ENCODE measurements at regions not wholly inside any gene's neighbourhood (a gene's known extent, or its start where the extent isn't known, plus 50 kb on each side); places are given as distances from the start of the nearest gene placed in this dataset.
"Not testable (repeated sequence)": the region's sequence is repeated elsewhere in the genome, so short reads cannot be mapped to it uniquely, and the experiment has no call there.

DNA sequence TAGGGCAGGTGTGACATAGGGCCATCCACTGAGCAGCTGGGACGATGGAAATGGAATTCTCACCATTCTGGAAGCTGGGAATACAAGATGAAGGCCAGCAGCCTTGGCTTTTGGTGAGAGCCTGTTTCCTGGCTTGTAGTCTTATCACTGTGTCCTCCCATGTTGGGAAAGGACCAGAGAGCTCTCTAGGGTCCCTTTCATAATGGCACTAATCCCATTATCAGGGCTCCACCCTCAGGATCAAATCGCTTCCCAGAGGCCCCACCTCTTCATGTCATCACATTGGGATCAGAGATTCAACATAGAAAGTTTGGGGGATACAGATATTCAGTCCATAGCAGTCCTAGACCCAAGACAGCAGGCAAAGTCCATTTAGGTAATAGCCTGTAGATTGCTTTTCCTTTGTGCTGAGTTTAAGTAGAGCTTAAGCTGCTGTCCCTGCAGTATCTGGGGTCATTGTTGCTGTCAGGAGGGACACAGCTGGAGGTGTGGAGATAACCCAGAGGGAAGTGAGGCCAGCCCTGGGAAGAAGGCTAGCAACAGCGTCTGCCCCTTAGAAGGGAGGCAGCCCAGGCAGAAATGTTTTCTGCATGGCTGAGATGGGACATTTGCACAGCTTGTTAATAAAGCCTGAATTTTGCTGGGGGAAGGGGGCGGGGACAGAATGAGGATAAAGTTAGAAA lies 136.5 kb upstream of the GPR12 start:
- DNase-seq, result no peak

DNA sequence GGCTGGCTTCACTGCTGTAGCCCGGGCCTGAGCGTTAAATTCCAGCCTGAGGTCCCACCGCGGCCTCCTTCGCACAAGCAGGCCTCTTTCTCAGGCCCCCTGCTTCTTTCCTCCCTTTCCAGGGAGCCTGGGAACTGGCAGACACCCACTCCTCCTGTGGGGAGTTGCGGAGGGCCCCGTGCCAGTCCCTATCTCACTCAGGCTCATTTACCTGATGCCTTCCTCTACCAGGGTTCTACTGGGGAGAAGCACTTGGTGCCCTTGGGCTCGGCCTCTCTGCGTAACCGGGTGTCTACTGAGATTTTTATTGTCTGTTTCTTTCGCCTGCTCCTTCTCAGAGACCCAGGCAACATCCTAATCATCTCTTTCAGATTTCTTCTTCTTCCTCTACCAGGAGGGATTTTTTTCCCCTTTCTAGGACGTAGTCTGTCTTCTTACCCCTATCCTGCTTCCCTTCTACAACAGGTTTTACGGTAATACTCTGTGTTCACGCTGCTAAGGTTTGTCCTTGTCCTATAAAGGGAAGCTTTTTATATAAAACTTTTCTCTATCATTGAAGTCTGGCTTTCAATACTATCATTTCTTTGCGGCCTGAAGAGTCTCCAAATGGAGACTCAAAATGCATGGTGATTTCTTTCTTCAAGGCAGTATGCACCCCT lies 135.4 kb upstream of the GPR12 start:
- DNase-seq, result no peak

GRCh38 chr13:26895081-26895807 lies 134.7 kb upstream of the GPR12 start:
- no peak for DNase-seq

- DNase-seq, result no peak
Measured at GRCh38 chr13:26888632-26889031, 128.0 kb upstream of the GPR12 start.

GRCh38 chr13:26887594-26887993 lies 127.0 kb upstream of the GPR12 start:
- no peak for DNase-seq

DNA sequence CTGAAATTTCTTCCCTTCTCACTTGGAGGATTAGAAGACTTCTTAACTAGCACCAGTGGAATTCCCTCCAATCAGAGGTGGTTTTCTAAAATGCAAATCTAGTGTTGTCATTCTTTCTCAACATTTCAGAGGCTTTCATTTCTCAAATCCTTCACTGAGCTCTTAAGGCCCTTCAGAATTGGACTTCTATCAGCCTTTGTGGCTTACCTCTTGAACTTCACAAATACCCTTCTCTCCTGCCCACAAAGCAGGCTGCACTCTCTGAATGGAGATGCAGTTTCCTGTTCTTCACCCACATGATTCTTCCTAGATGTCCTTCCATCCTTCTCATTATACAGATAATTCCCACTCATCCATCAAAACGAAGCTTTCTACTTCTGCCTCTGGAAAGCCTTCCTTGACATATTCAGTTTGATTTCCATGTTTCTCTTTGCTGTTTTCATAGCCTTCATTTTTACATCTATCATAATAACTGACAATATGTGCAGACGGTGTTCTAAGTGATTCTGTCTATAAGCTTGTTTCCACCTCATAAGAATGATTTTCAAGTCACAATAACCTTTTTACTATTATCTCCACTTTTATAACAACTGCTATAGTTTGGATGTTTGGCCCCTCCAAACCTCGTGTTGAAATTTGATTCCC lies 123.1 kb upstream of the GPR12 start:
- no peak for DNase-seq

GRCh38 chr13:26882731-26883130 lies 122.1 kb upstream of the GPR12 start:
- no peak for DNase-seq

DNA sequence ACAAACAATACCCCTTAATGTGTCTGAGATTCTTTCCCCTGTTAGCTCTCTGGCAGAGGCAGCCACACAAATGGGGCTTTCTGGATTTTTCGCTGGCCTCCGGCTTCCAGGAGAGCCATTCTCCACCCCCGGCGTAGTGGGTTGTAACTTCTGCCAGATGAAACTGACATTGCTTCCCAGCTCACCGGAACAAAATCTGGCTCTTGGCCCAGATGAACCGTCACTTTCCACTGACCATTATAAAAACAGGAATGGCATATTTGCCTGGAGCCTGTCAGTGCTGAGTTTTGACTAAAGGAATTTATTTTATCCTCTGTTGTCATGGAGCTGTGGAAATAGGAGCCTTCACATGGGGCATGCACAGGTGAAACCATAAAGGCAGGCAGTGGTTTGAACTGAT lies 120.6 kb upstream of the GPR12 start:
- peak in 3 of 58 donors; percentile 9 to 50 (median 47) for DNase-seq

DNA sequence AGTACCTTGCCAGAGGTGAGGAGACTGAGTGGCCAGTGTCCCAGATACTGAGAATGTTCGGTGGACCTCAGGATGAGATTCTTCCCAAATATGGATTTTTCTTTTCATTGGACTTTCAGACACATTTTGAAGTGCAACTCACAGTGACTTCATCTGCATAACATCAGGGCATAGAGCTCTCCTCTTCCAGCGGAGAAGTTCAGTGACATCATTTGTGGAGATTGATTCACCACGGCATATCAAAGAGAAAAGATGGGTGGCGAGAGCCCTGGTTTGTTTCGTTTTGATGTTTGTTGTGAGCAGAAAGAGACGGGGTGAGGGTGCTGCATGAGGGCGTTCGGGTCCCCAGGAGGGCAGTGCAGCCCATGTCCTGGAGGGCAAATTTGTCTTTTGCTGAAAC lies 120.1 kb upstream of the GPR12 start:
- DNase-seq, result no peak

GRCh38 chr13:26878438-26878837 lies 117.9 kb upstream of the GPR12 start:
- DNase-seq, result no peak

- DNase-seq, result no peak
Measured at GRCh38 chr13:26873386-26873698, 112.8 kb upstream of the GPR12 start.

- peak in 45 of 58 donors; percentile 11 to 78 (median 41) for DNase-seq
Measured at GRCh38 chr13:26872525-26873385, 112.2 kb upstream of the GPR12 start.

- DNase-seq, result no peak
Measured at GRCh38 chr13:26867451-26868091, 107.0 kb upstream of the GPR12 start.

DNA sequence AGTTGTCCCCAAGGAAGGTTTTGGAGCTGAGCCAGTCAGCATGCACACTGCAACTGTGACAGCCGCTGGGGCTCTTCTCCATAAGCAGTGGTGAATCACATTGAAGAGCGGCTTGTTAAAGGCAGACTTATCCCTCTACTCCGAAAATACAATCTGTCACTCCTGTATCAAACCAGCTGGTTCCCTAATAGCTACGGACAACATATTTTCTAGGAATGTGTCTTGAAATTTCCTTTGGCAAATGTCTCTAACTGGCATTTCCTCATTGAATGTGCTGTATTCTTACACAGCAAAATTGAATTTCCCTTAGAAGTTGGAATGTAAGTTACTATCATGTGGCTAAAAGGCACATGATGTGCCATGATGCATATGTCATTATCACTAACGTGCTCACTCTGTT lies 104.0 kb upstream of the GPR12 start:
- DNase-seq, result peak in 9 of 58 donors; percentile 8 to 51 (median 29)

DNA sequence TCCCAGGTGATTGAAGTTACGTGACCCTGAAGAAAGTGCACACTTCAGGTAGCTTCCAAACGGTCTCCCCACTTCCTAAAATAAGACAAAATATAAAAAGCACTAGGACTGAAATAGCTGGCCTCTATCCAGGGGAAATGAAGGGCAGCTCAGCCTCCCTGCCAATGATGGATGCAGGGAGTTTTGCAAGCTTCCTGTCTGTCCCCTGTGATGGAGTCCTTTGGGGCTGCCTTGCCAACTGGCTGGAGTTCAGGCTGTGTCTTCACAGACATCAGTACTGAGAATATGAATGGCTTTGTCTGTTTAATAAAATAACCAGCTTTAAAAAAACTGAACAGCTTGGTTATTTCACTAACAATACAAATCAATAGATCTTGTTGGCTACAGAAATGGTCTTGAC lies 101.4 kb upstream of the GPR12 start:
- DNase-seq, result peak in 1 of 58 donors; percentile 8

DNA sequence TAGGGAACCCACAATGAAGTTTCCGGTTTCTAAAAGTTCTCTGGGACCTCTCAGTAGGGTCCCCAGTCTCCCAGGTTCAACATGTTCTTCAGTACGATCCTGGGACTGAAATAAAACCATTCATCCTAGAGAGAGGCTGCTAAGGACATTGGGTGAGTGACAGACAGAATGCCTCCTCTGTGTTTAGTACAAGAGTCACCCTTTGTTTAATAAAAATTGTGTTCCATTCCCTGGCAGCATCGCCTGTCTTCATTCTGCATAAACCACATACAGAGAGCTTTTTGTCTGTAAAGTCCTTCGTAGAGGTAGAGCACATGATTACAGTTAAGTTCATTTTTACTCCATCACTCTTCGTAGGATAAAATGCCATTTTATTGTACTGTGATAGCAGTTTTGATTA lies 95.3 kb upstream of the GPR12 start:
- DNase-seq, result peak in 18 of 58 donors; percentile 11 to 86 (median 40)

DNA sequence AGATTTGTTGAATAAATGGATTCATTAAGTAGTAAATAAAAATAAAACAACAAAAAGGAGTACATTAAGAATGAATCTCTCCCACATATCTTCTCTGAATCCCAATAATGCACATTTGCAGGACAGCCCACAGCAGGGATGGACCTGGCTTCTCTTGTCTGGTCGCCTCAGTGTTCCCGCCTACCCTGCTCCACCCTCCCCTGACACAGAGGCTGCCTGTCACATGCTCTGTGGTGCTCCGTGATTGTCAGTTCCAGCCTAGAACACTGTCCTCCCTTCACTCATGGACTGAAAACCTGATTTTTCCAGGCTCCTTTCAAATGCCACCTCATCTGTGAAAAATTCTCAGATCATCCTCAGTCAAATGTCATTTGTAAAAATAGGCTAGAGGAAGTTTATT lies 94.5 kb upstream of the GPR12 start:
- peak in 44 of 58 donors; percentile 8 to 83 (median 46) for DNase-seq

DNA sequence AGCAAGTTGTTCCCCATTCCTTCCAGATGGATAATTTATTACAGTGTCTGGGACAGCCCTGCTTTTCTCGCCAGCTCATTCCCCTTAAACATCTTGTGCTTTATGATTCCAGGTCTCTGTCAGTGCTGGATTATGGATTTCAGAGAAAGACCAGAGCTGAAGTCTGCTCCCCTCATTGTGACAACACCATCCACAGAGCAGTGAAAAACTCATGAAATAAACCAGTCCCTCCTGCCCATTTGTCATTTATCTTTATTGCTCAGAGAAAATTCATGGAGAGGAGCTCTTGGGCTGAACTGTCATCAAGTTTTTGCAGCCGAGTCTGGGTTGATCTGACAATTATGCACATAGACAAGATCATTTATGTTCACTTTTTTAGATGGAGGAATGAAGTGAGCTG lies 92.7 kb upstream of the GPR12 start:
- DNase-seq, result peak in 1 of 58 donors; percentile 3

GRCh38 chr13:26847281-26847680 lies 86.7 kb upstream of the GPR12 start:
- DNase-seq, result no peak

DNA sequence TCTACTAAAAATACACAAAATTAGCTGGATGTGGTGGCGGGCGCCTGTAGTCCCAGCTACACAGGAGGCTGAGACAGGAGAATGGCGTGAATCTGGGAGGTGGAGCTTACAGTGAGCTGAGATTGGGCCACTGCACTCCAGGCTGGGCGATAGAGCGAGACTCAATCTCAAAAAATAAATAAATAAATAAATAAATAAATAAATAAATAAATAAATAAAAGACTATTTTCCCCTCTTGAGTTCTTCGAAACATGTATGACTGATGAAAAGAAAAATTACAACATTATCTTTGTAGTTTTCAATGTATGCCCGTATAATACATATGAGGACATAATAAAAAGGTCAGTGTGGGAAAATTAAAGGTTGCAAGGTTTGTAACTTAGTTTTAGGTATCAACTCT lies 84.5 kb upstream of the GPR12 start:
- not testable (repeated sequence) for DNase-seq

DNA sequence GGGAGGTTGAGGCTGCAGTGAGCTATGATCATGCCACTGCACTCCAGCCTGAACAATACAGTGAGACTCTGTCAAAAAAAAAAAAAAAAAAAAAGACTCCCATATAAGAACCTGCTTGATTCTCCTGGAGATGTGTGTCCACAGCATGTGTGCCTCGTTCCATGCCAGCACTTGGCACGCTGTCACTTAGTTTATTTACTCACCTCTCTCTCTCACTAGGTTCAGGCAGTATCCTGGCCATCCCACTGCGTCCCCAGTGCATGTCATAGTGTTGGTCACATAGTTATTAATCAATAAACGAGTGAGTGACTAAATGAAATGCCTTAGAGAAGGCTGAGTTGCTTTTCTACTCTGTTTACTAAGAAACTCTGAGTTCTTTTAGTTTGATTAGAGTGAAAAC lies 79.1 kb upstream of the GPR12 start:
- no peak for DNase-seq

All from anterior cingulate cortex (tissue), 58 donors.